Activated naive CD8-positive, alpha-beta T cell treated with anti-CD3 and anti-CD28 coated beads, Interleukin-2, amount 50 U/mL, for 24 hours (primary cell): ENCODE measurements at regions not wholly inside any gene's neighbourhood (a gene's known extent, or its start where the extent isn't known, plus 50 kb on each side); places are given as distances from the start of the nearest gene placed in this dataset.
"Not testable (repeated sequence)": the region's sequence is repeated elsewhere in the genome, so short reads cannot be mapped to it uniquely, and the experiment has no call there.

Source experiments
- ATAC-seq: fragments of 150-1000 bp; cut with Tn5 transposase; one replicate; pipeline ENCODE4 v1.10.0; 2021
- DNase-seq: peaks from one replicate; pipeline ENCODE4 v3.0.0; 2021
- H3K27ac Mint-ChIP-seq: one replicate; pipeline ENCODE4 v1.8.0; 2021; ENCODE audit warnings: mild to moderate bottlenecking, mixed read lengths
- H3K27me3 Mint-ChIP-seq: one replicate; pipeline ENCODE4 v1.8.0; 2021; ENCODE audit warnings: mixed read lengths
- H3K36me3 Mint-ChIP-seq: one replicate; pipeline ENCODE4 v1.8.0; 2021; ENCODE audit warnings: low read depth, mixed read lengths
- H3K4me1 Mint-ChIP-seq: one replicate; pipeline ENCODE4 v1.8.0; 2021; ENCODE audit warnings: mixed read lengths
- H3K4me3 Mint-ChIP-seq: one replicate; pipeline ENCODE4 v1.8.0; 2021; ENCODE audit warnings: mild to moderate bottlenecking, moderate library complexity, mixed read lengths
- H3K9me3 Mint-ChIP-seq: one replicate; pipeline ENCODE4 v1.8.0; 2021; ENCODE audit warnings: mixed read lengths

- not testable (repeated sequence) for H3K9me3 Mint-ChIP-seq, H3K27ac Mint-ChIP-seq, H3K4me1 Mint-ChIP-seq
These were observed 68.8 kb upstream of the WIPI2 start for GRCh38 chr7:5121256-5121655.

GRCh38 chr7:5131238-5131637, 58.8 kb upstream of the WIPI2 start:
- H3K4me1 Mint-ChIP-seq, H3K4me3 Mint-ChIP-seq, H3K27ac Mint-ChIP-seq, H3K36me3 Mint-ChIP-seq, H3K27me3 Mint-ChIP-seq, H3K9me3 Mint-ChIP-seq, ATAC-seq, DNase-seq: not testable (repeated sequence)

More at GRCh38 chr7:5121256-5121655, 68.8 kb upstream of the WIPI2 start:
- not testable (repeated sequence) for H3K4me3 Mint-ChIP-seq, ATAC-seq, H3K36me3 Mint-ChIP-seq, H3K27me3 Mint-ChIP-seq, DNase-seq

- ATAC-seq, result no peak
- no peak for DNase-seq
- Mint-ChIP-seq H3K36me3 (no peaks in the 10 kb centered on the region), H3K4me1 (peaks cover 3% of the 10 kb centered on the region), H3K27me3 (no peaks in the 10 kb centered on the region), H3K9me3 (no peaks in the 10 kb centered on the region), H3K4me3 (no peak overlapping the region), H3K27ac (no peak overlapping the region)
These were observed 57.5 kb upstream of the WIPI2 start for GRCh38 chr7:5132539-5132938.

GRCh38 chr7:5139998-5140397, 50.0 kb upstream of the WIPI2 start:
- H3K27me3 Mint-ChIP-seq, result peaks cover 2% of the 10 kb centered on the region
- peaks cover 9% of the 10 kb centered on the region for H3K4me1 Mint-ChIP-seq
- H3K36me3 Mint-ChIP-seq, result no peaks in the 10 kb centered on the region
- H3K9me3 Mint-ChIP-seq, result no peaks in the 10 kb centered on the region
- ATAC-seq (no peak), DNase-seq (peak; percentile 14)
- H3K4me3 Mint-ChIP-seq, result no peak overlapping the region
- no peak overlapping the region for H3K27ac Mint-ChIP-seq
